ENCODE measurements at regions not wholly inside any gene's neighbourhood (a gene's known extent, or its start where the extent isn't known, plus 50 kb on each side); places are given as distances from the start of the nearest gene placed in this dataset.

GRCh38 chr6:71537717-71538116 lies 249.1 kb downstream of the OGFRL1 start:
- TF ChIP-seq POLR2AphosphoS5 (IDR thresholded peaks at IDR 0.05; ENCODE audit: low read depth, low read length) (no peak), TAF1 (IDR thresholded peaks at IDR 0.05; ENCODE audit: borderline replicate concordance, insufficient read depth, low read length) (no peak)

All from PFSK-1 (cell line).